GM23338 (cell line): ENCODE measurements at regions not wholly inside any gene's neighbourhood (a gene's known extent, or its start where the extent isn't known, plus 50 kb on each side); places are given as distances from the start of the nearest gene placed in this dataset.

ENCODE experiments used
- ATAC-seq: fragments of 200-7000 bp; cut with Tn5 transposase; 3 replicates; pipeline ENCODE4 v1.9.1; 2020
- DNase-seq: peaks from one replicate; pipeline ENCODE4 v3.0.0-alpha.2; 2015; ENCODE audit warnings: low spot score
- H2AFZ ChIP-seq: fragments of 200-600 bp; sonication (generic); 2 replicates; pipeline ENCODE4 v1.8.0; 2016; ENCODE audit warnings: antibody characterized with exemption, mild to moderate bottlenecking, moderate library complexity
- H3F3A ChIP-seq: fragments of 200-600 bp; sonication (generic); replicated peaks from 2 replicates; pipeline ENCODE4 v1.8.0; 2017; ENCODE audit warnings: antibody characterized with exemption, mixed run types, low read depth
- H3K27ac ChIP-seq: fragments of 200-600 bp; sonication (generic); 2 replicates; pipeline ENCODE4 v1.6.1; 2016; ENCODE audit warnings: low read depth
- H3K27me3 ChIP-seq: fragments of 200-600 bp; sonication (generic); 2 replicates; pipeline ENCODE4 v1.8.0; 2016; ENCODE audit warnings: mild to moderate bottlenecking, mixed run types, moderate library complexity; ENCODE audit not compliant: insufficient read depth
- H3K36me3 ChIP-seq: fragments of 200-600 bp; sonication (generic); 2 replicates; pipeline ENCODE4 v1.8.0; 2016; ENCODE audit warnings: mild to moderate bottlenecking; ENCODE audit not compliant: insufficient read depth
- H3K4me1 ChIP-seq: fragments of 200-600 bp; sonication (generic); 2 replicates; pipeline ENCODE4 v1.8.0; 2016; ENCODE audit warnings: mild to moderate bottlenecking, moderate library complexity; ENCODE audit not compliant: insufficient read depth
- H3K4me2 ChIP-seq: fragments of 200-600 bp; sonication (generic); 2 replicates; pipeline ENCODE4 v1.7.1; 2017; ENCODE audit warnings: mixed run types
- H3K4me3 ChIP-seq: fragments of 200-600 bp; sonication (generic); 2 replicates; pipeline ENCODE4 v1.6.1; 2016; ENCODE audit warnings: mixed run types
- H3K79me2 ChIP-seq: fragments of 200-600 bp; sonication (generic); replicated peaks from 2 replicates; pipeline ENCODE4 v1.8.0; 2017; ENCODE audit warnings: mild to moderate bottlenecking; ENCODE audit not compliant: insufficient read depth
- H3K9me2 ChIP-seq: fragments of 200-600 bp; sonication (generic); 2 replicates; pipeline ENCODE4 v1.8.0; 2017; ENCODE audit not compliant: insufficient read depth
- H4K20me1 ChIP-seq: fragments of 200-600 bp; sonication (generic); replicated peaks from 2 replicates; pipeline ENCODE4 v1.8.0; 2017; ENCODE audit warnings: mild to moderate bottlenecking; ENCODE audit not compliant: insufficient read depth
- H3K27ac Mint-ChIP-seq: 2 replicates; pipeline ENCODE4 v1.8.0; 2020; ENCODE audit warnings: inconsistent platforms, mild to moderate bottlenecking, moderate library complexity, mixed read lengths
- H3K27me3 Mint-ChIP-seq: 3 replicates; pipeline ENCODE4 v1.8.0; 2022; ENCODE audit warnings: low read depth, mild to moderate bottlenecking, moderate library complexity, mixed read lengths, inconsistent platforms; ENCODE audit not compliant: insufficient read depth, poor library complexity
- H3K36me3 Mint-ChIP-seq: 3 replicates; pipeline ENCODE4 v1.8.0; 2021; ENCODE audit warnings: low read depth, mild to moderate bottlenecking, inconsistent platforms, moderate library complexity, mixed read lengths
- H3K4me1 Mint-ChIP-seq: 3 replicates; pipeline ENCODE4 v1.8.0; 2020; ENCODE audit warnings: mild to moderate bottlenecking, inconsistent platforms, mixed read lengths
- H3K4me3 Mint-ChIP-seq: 3 replicates; pipeline ENCODE4 v1.8.0; 2021; ENCODE audit warnings: moderate library complexity, mild to moderate bottlenecking, inconsistent platforms, mixed read lengths
- H3K9me3 Mint-ChIP-seq: 3 replicates; pipeline ENCODE4 v1.8.0; 2020; ENCODE audit warnings: moderate library complexity, mild to moderate bottlenecking, inconsistent platforms, mixed read lengths
- CREB1 ChIP-seq: fragments of 250-450 bp; sonication (Bioruptor Pico); IDR thresholded peaks from 2 replicates; pipeline ENCODE4 v1.5.0; 2020; ENCODE audit warnings: low read depth, mild to moderate bottlenecking, moderate library complexity
- CTCF ChIP-seq, 2 experiments: fragments of 200-600 bp in 1 of 2; sonication (generic) in 1 of 2; conservative IDR thresholded peaks; 2 replicates each; pipeline versions ENCODE4 v1.5.1 to v1.6.1; 2016 to 2017; ENCODE audit warnings: antibody characterized with exemption in 2 of 2, low read depth in 2 of 2, mild to moderate bottlenecking in 2 of 2, moderate library complexity in 1 of 2
- ETS1 ChIP-seq: IDR thresholded peaks from 2 replicates; pipeline ENCODE4 v1.6.1; 2016; ENCODE audit warnings: antibody characterized with exemption
- EZH2phosphoT487 ChIP-seq: fragments of 200-600 bp; sonication (generic); IDR thresholded peaks from one replicate; pipeline ENCODE4 v1.8.1; 2018; ENCODE audit warnings: antibody characterized with exemption; ENCODE audit not compliant: unreplicated experiment
- JUNB ChIP-seq: IDR thresholded peaks from one replicate; pipeline ENCODE4 v1.6.1; 2016; ENCODE audit warnings: antibody characterized with exemption; ENCODE audit not compliant: unreplicated experiment
- STAT1 ChIP-seq: IDR thresholded peaks from one replicate; pipeline ENCODE4 v1.6.1; 2016; ENCODE audit warnings: antibody characterized with exemption; ENCODE audit not compliant: unreplicated experiment
- ZNF114 ChIP-seq: fragments of 250-450 bp; sonication (Bioruptor Pico); IDR thresholded peaks from 2 replicates; pipeline ENCODE4 v1.5.0; 2020; ENCODE audit warnings: mild to moderate bottlenecking, moderate library complexity
- ZNF331 ChIP-seq: fragments of 250-450 bp; sonication (Bioruptor Pico); IDR thresholded peaks from 2 replicates; pipeline ENCODE4 v1.5.0; 2020; ENCODE audit warnings: low read depth, mild to moderate bottlenecking, moderate library complexity
- ZNF462 ChIP-seq: fragments of 250-450 bp; sonication (Bioruptor Pico); IDR thresholded peaks from 2 replicates; pipeline ENCODE4 v1.5.0; 2020; ENCODE audit warnings: mild to moderate bottlenecking, moderate library complexity

GRCh38 chr10:125262920-125263319 lies 102.6 kb upstream of the CTBP2 start (continued):
- TF ChIP-seq ZNF331: no peak
- no peak for TF ChIP-seq ZNF114
- no peak for TF ChIP-seq JUNB
- TF ChIP-seq STAT1: no peak
- TF ChIP-seq CREB1 (CRISPR knock-in tag): no peak
- TF ChIP-seq ZNF462 (CRISPR knock-in tag): no peak

- DNase-seq (no peak), ATAC-seq (no peak)
- H3K27me3 Mint-ChIP-seq: peaks cover 6% of the 10 kb centered on the region
- H2AFZ ChIP-seq: no peak overlapping the region
- no peaks in the 10 kb centered on the region for H4K20me1 ChIP-seq
- no peak overlapping the region for H3K27ac ChIP-seq
- no peaks in the 10 kb centered on the region for H3F3A ChIP-seq
- H3K9me2 ChIP-seq: no peaks in the 10 kb centered on the region; the same call in 1 of the 2 replicates
- peaks cover 7% of the 10 kb centered on the region for H3K4me1 ChIP-seq
- H3K4me1 Mint-ChIP-seq: peaks cover 13% of the 10 kb centered on the region
- no peaks in the 10 kb centered on the region for H3K27me3 ChIP-seq
- no peaks in the 10 kb centered on the region for H3K36me3 ChIP-seq
- no peak overlapping the region for H3K4me3 Mint-ChIP-seq
- H3K9me3 Mint-ChIP-seq: no peaks in the 10 kb centered on the region
- no peak overlapping the region for H3K4me2 ChIP-seq
- no peak overlapping the region for H3K4me3 ChIP-seq
- H3K79me2 ChIP-seq: no peaks in the 10 kb centered on the region
- H3K27ac Mint-ChIP-seq: no peak overlapping the region
- H3K36me3 Mint-ChIP-seq: no peaks in the 10 kb centered on the region
- TF ChIP-seq EZH2phosphoT487 (no peak), CTCF (conservative IDR thresholded peaks at IDR 0.05; ENCODE audit: low read depth in 2 of 2) (no peak), ETS1 (no peak)
Observed at GRCh38 chr10:125262409-125262808, 102.0 kb upstream of the CTBP2 start.
